ENCODE measurements at regions not wholly inside any gene's neighbourhood (a gene's known extent, or its start where the extent isn't known, plus 50 kb on each side); places are given as distances from the start of the nearest gene placed in this dataset.

- ATAC-seq = no peak
- H3K27me3 ChIP-seq (ENCODE audit: insufficient read depth in 3 of 3, low read length in 2 of 3) = peaks cover 0 to 8% (median 0%) of the 10 kb centered on the region in 3 donors
- WGBS, 3 donors = 73 to 81% (median 79%) methylated on average over 3 of the region's 3 CpGs
- TF ChIP-seq CTCF (IDR thresholded peaks at IDR 0.05) = no peak
- H3K9me3 ChIP-seq = no peaks in the 10 kb centered on the region
- H3K4me3 ChIP-seq = no peak overlapping the region
- DNase-seq = no peak
- H3K27ac ChIP-seq = no peak overlapping the region
- intact Hi-C loops (cut with DNase I) = no loop called here
- no peaks in the 10 kb centered on the region for H3K36me3 ChIP-seq (ENCODE audit: insufficient read depth in 1 of 2, low read depth in 1 of 2)
- H3K4me1 ChIP-seq = no peaks in the 10 kb centered on the region
These were observed 1597.9 kb downstream of the RPA4 start for GRCh38 chrX:98481636-98482035.

GRCh38 chrX:98490670-98491069 lies 1607.0 kb downstream of the RPA4 start:
- no peak overlapping the region for H3K4me3 ChIP-seq
- no peak for TF ChIP-seq CTCF (IDR thresholded peaks at IDR 0.05)
- H3K27me3 ChIP-seq (ENCODE audit: insufficient read depth in 3 of 3, low read length in 2 of 3) = peaks cover 0 to 3% (median 0%) of the 10 kb centered on the region in 3 donors
- H3K36me3 ChIP-seq (ENCODE audit: insufficient read depth in 1 of 2, low read depth in 1 of 2) = no peaks in the 10 kb centered on the region
- H3K9me3 ChIP-seq = no peaks in the 10 kb centered on the region
- ATAC-seq = no peak
- 84 to 88% (median 85%) methylated on average over 1 of the region's 1 CpG for WGBS, 3 donors
- no peak for DNase-seq
- intact Hi-C loops (cut with DNase I) = no loop called here
- no peak overlapping the region for H3K27ac ChIP-seq
- no peaks in the 10 kb centered on the region for H3K4me1 ChIP-seq

GRCh38 chrX:98501426-98501825 lies 1617.7 kb downstream of the RPA4 start:
- peaks cover 0 to 15% (median 0%) of the 10 kb centered on the region in 3 donors for H3K27me3 ChIP-seq (ENCODE audit: insufficient read depth in 3 of 3, low read length in 2 of 3)
- H3K4me3 ChIP-seq = no peak overlapping the region
- no peaks in the 10 kb centered on the region for H3K9me3 ChIP-seq
- ATAC-seq = no peak
- no peaks in the 10 kb centered on the region for H3K36me3 ChIP-seq (ENCODE audit: insufficient read depth in 1 of 2, low read depth in 1 of 2)
- TF ChIP-seq CTCF (IDR thresholded peaks at IDR 0.05) = no peak
- intact Hi-C loops (cut with DNase I) = no loop called here
- no peaks in the 10 kb centered on the region for H3K4me1 ChIP-seq
- no peak overlapping the region for H3K27ac ChIP-seq
- no peak for DNase-seq
- 26 to 40% (median 38%) methylated on average over 2 of the region's 2 CpGs for WGBS, 3 donors

- no peaks in the 10 kb centered on the region for H3K36me3 ChIP-seq (ENCODE audit: insufficient read depth in 1 of 2, low read depth in 1 of 2)
- ATAC-seq = no peak
- intact Hi-C loops (cut with DNase I) = no loop called here
- DNase-seq = no peak
- H3K27ac ChIP-seq = no peak overlapping the region
- WGBS, 3 donors = 61 to 68% (median 65%) methylated on average over 1 of the region's 1 CpG
- no peak for TF ChIP-seq CTCF (IDR thresholded peaks at IDR 0.05)
- no peak overlapping the region for H3K4me3 ChIP-seq
- H3K4me1 ChIP-seq = no peaks in the 10 kb centered on the region
- no peaks in the 10 kb centered on the region for H3K9me3 ChIP-seq
- H3K27me3 ChIP-seq (ENCODE audit: insufficient read depth in 3 of 3, low read length in 2 of 3) = peaks cover 0 to 7% (median 0%) of the 10 kb centered on the region in 3 donors
These were observed 1623.2 kb downstream of the RPA4 start for GRCh38 chrX:98506907-98507306.

GRCh38 chrX:98514032-98514431 lies 1630.3 kb downstream of the RPA4 start:
- intact Hi-C loops (cut with DNase I) = no loop called here
- no peak overlapping the region for H3K4me3 ChIP-seq
- no peak for ATAC-seq
- H3K36me3 ChIP-seq (ENCODE audit: insufficient read depth in 1 of 2, low read depth in 1 of 2) = no peaks in the 10 kb centered on the region
- no peaks in the 10 kb centered on the region for H3K27me3 ChIP-seq (ENCODE audit: insufficient read depth in 3 of 3, low read length in 2 of 3)
- no peaks in the 10 kb centered on the region for H3K4me1 ChIP-seq
- no peak overlapping the region for H3K27ac ChIP-seq
- no peak for TF ChIP-seq CTCF (IDR thresholded peaks at IDR 0.05)
- no peaks in the 10 kb centered on the region for H3K9me3 ChIP-seq
- no peak for DNase-seq
